AG09309 (cell line): ENCODE measurements at regions not wholly inside any gene's neighbourhood (a gene's known extent, or its start where the extent isn't known, plus 50 kb on each side); places are given as distances from the start of the nearest gene placed in this dataset.
"Not testable (repeated sequence)": the region's sequence is repeated elsewhere in the genome, so short reads cannot be mapped to it uniquely, and the experiment has no call there.

Experiments used
- DNase-seq: peaks from one replicate; pipeline ENCODE4 v3.0.0-alpha.2; 2010; ENCODE audit warnings: low read depth
- H3K4me3 ChIP-seq: 2 replicates; pipeline ENCODE4 v1.5.1; 2011; ENCODE audit warnings: mild to moderate bottlenecking, low read depth, low read length, moderate library complexity; ENCODE audit not compliant: control insufficient read depth
- CTCF ChIP-seq: IDR thresholded peaks from 2 replicates; pipeline ENCODE4 v1.5.1; 2011; ENCODE audit warnings: mild to moderate bottlenecking, low read depth, low read length, inconsistent platforms; ENCODE audit not compliant: insufficient read depth, control insufficient read depth; ENCODE audit errors: missing control alignments

DNA sequence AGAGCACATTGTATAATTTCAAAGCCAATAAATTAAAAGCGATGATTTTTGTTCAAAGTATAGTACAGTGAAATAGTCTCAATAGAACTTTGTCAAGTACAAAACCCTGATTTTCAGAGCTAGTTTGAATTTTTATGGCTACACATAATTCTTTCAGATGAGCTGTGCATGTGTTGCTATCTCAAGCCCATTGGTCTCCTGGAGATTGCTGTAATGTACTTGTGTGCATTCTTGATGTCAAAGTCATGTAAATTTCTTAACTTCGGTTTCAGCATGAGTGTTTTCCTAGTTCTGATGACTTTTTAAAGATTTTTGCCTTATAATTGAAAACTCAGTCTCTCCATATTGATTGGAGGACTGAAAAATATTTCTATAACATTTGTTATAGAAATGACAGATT lies 200.8 kb downstream of the CEP135 start:
- TF ChIP-seq CTCF, result no peak
- DNase-seq, result peak; percentile 16

GRCh38 chr4:56148428-56148827 lies 199.7 kb downstream of the CEP135 start:
- no peak overlapping the region for H3K4me3 ChIP-seq
- no peak for TF ChIP-seq CTCF
- DNase-seq, result no peak

More for the DNA sequence above, 200.8 kb downstream of the CEP135 start:
- no peak overlapping the region for H3K4me3 ChIP-seq

- TF ChIP-seq CTCF, result no peak
- no peak for DNase-seq
- no peak overlapping the region for H3K4me3 ChIP-seq
Observed at GRCh38 chr4:56147371-56147770, 198.6 kb downstream of the CEP135 start.

DNA sequence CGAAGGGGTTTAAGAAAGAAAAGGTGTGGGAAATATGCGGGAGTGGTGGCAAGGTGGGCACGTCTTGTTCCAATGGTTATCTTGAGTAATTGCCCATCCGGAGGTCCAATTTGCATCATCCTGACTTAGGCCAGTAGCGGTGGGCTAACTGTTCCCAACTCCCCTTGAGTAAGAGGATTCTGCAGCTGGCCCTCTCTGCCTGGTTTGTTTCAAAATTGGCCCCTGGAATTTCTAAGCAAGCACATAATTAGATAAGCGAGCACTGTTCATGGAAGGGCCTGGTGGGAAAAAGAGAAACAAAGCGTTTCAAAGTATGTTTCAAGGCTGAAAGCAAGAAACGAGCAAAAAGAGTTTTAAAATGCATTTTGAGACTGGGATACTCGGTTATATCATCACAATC lies 198.2 kb downstream of the CEP135 start:
- TF ChIP-seq CTCF, result no peak
- H3K4me3 ChIP-seq, result no peak overlapping the region
- no peak for DNase-seq

DNA sequence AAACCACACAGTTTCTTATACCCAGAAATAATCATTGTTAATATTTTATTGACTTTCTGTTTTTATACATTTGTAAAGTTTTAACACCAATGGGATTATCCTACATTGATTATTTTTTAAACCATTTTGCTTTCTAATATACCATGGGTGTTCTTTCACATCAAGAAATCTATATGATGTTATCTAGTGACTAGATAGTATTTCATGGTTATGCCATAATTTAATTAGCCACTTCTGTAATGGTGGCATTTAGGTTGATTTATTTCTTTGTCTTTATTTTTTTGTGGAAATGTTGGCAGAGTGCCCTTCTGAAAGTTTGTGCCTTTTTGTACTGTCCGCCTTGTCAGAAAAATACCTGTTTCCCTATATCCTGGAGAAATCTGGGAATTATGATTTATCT lies 193.3 kb downstream of the CEP135 start:
- TF ChIP-seq CTCF, result no peak
- H3K4me3 ChIP-seq, result no peak overlapping the region
- DNase-seq, result no peak

GRCh38 chr4:56139241-56139827 lies 190.6 kb downstream of the CEP135 start:
- DNase-seq, result no peak
- H3K4me3 ChIP-seq, result no peak overlapping the region
- TF ChIP-seq CTCF, result no peak

DNA sequence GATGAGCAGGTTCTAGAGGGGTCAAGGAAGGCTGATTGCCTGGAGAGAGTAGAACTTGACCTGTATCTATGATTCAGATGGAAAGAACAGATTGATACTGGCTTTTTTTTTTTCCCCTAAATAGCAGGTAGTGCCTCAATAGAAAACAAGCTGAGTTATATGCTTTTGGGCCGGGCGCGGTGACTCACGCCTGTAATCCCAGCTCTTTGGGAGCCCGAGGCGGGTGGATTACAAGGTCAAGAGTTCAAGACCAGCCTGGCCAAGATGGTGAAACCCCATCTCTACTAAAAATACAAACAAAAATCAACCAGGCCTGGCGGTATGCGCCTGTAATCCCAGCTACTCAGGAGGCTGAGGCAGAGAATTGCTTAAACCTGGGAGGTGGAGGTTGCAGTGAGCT lies 186.1 kb downstream of the CEP135 start:
- not testable (repeated sequence) for H3K4me3 ChIP-seq, DNase-seq
